Stimulated activated CD8-positive, alpha-beta memory T cell treated with anti-CD3 and anti-CD28 coated beads, Interleukin-7, amount 100 ng/mL, for 4 hours (primary cell): ENCODE measurements at regions not wholly inside any gene's neighbourhood (a gene's known extent, or its start where the extent isn't known, plus 50 kb on each side); places are given as distances from the start of the nearest gene placed in this dataset.

Experiments used
- DNase-seq, 2 donors: peaks; one replicate each; pipeline ENCODE4 v3.0.0-alpha.2; 2020; ENCODE audit warnings: low read depth in 2 of 2

GRCh38 chr16:50469744-50470321 lies 78.4 kb upstream of the NKD1 start:
- no peak for DNase-seq

DNA sequence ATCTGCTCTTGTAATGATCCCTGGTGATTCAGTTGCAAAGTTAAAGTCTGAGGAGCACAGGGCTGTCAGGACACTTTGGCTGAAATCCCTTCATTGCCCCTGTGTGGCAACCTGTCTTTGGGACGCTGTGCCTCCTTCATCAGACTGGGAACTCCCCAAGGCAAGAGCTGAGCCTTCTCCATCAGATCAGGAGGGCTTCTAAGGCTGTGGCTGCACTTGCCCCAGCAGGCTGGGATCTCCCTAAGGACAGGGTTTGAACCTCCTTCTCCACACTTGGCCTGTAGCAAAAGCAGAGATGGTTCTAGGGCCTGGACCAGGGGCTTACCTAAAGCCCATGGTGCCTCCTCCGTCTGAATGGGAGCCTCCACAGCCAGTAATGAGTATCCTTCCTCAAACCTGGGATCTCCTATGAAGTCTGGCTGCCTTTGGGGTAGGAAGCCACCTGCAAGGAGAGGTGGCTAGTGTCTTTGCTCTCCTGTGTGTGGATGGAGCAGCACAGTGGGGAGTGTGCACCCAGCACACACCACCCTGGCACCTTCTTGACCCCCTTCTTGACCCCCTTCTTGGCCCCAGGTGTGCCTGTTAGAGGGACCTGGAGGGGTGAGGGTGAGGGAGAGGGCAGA lies 79.0 kb upstream of the NKD1 start:
- DNase-seq, result no peak

GRCh38 chr16:50468749-50469078 lies 79.5 kb upstream of the NKD1 start:
- no peak for DNase-seq

GRCh38 chr16:50467943-50468748 lies 80.0 kb upstream of the NKD1 start:
- DNase-seq, result no peak

- no peak for DNase-seq
Measured at GRCh38 chr16:50467559-50467942, 80.6 kb upstream of the NKD1 start.

DNA sequence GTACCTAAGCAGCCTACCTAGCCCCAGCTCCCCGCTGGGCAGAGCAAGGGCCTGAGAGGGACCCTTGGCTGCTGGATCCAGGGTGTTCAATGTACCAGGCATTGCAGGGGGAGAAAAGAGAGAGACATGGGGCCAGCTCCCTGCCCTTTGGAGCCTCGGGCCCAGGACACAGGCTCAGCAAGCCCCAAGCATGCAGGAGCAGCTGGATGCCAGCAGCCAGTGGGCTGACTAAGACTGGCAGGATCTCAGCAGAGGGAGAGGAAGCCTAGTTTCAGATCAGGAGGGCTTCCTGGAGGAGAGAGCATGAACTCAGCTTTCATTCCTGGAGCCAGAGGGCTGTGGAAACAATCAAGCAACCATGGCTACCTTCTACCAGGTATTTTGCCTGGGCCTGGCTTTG lies 82.0 kb upstream of the NKD1 start:
- no peak for DNase-seq

DNA sequence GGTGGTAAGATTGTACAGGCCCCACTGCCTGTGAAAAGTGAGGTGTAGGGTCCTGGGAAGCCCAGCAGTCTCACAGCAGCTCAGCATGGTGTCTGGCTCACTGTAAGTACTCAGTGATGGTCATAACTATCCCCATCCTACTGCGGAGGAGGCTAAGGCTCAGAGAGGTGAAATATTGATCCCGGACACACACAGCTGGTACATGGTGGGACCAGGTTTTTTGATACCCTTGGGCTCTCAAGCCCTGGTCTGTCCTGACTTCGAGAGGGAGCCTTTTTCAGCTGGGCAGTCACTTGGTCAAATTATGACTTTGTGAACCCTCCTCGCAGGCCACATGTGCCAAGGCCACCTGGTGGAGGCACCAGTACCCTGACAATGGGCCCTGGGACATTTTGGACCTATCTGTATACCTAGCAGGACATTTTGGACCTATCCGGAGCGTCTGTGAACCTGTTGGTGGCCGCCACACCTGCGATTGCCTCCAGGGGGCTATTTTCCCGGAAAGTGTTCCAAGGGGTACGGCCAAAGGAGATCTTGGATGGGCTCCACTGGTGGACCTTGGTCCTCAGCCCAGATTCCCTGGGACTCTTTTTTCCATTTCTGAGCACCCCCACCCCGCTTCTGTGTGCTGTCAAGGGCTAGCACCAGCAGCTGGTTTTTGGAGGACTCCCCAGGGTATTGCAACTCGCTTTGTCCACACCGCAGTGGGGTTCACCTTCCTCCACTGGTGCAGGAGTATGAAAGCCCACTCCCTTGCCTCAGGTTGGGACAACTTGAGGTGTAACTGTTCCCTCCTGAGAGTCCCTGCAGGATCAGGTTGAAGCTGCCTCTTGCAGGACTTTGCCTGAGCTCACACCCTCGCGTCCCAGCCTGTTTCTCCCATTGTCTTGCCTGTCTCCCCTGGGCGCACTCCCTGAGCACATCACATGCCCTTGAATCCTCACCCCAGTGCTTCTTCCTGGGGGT lies 83.6 kb upstream of the NKD1 start:
- DNase-seq, result no peak

DNA sequence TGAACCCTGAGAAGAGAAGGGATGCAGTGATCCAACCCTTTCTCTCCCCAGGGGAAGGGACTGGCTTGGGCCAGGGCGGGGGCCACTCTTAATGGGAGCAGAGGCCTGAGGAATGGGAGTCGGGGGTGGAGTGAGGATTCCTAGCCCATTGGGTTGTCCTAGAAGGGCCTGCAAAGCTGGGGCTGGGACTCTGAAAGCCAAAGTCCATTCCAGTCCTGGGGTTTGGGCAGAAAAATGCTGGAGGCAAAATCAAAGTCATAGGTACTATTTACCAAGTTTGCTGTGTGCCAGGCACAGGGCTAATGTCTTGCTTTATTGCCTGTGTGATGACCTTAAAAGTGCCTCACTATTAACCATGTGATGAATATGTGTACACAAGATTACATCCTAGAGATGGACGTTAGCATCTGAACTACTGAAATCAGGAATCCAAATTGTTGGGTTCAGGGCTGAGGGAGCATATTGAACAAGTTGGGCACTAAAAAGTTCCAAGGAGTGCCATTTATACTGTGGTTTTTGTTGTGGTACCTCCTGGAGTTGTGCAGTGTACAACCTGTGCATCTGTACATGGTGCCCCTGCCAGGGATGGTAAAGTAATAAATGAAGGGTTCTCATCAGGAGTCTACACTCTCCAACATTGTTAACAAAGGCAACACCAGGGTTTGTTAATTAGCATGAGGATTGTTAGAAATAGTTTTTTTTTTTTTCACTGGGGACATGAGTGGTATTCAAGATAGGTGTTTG lies 84.4 kb upstream of the NKD1 start:
- no peak for DNase-seq

DNA sequence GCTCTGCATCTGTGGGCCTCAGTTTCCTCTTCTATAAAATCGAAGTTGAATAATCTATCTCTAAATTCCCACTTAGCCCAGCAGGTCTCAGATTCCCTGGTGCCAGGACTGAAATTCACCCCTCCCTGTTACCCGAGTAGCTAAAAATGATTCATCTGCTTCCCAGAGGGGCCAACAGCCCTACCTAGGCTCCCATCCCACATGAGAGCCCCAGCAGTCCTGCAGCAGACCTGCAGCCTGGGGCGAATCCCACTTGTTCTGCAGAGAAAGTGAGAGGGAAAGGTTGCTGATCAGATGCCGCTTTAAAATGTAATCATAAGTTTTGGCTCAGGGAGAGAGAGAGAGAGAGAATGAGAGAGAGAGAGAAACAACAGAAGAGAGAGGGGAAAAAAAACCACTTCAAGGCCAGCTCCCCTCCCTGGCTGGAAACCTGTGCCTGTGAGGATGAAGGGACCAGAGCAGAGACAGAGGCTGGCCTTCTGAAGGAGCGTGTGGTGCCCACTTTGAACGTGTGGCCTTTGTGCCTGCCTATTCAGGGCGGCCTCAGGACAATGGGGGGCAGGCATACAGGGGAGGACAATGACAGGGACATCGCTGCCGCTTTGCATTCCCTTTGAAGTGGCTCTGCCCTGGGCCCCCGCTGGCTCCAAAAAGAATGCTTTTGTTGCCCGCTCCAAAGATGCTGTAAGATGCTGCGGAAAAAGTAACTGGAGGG lies 85.2 kb upstream of the NKD1 start:
- no peak for DNase-seq

DNA sequence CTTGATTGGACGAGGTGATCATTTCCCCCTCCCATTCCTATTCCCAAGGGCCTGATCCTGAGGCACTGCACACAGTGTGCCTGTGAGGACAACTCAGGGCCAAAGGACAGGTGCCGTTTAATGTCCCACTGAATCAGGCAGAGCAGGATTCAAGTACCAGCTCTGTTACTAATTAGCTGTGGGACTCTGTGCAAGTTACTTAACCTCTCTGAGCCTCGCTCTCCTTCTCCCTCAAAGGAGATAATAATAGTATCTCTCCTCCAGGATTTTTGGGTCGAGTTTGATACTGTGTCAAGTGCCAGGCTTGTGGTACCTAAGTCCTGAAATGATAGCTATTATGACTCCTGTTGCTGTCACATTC lies 86.8 kb upstream of the NKD1 start:
- no peak for DNase-seq

DNA sequence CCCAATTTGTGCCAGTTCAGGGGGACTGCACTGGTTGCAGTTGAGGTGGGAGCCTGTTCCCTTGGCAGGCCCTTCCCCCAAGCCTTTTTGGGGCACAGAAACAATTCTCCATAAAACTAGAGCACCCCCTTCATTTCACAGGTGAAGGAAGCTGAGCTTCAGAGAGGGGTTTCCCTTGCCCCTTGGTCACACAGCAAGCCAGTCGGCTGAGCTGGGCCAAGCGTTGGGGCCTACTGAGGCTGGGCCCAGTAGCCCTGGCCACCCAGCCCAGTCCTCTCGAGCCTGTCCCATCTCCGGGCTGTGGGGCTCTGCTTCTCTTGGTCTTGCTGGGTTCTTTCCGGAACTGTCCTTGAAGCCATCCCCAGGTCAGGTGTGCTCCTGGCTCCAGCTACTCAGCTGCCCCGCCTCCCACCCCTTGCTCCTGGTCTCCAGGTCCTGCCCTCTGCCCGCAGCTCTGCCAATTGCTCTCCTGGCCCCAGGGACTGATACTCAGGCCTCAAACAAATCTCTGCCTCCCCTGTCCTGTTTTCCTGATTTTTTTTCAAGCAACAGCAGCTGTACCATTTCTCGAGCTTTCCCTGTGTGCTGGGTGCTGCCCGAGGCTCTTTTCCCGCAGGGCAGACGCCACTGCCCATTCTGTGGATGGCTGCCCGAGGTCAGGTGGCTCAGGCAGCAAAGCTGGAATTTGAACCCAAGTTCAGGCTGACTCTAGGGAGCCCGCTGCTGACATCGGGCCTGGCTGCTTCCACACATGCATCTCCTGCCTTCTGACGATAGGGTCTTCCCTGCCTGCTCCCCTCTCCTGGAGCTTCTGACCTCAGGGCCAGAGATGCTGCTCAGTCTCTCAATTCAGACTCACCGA lies 87.4 kb upstream of the NKD1 start:
- no peak for DNase-seq

DNA sequence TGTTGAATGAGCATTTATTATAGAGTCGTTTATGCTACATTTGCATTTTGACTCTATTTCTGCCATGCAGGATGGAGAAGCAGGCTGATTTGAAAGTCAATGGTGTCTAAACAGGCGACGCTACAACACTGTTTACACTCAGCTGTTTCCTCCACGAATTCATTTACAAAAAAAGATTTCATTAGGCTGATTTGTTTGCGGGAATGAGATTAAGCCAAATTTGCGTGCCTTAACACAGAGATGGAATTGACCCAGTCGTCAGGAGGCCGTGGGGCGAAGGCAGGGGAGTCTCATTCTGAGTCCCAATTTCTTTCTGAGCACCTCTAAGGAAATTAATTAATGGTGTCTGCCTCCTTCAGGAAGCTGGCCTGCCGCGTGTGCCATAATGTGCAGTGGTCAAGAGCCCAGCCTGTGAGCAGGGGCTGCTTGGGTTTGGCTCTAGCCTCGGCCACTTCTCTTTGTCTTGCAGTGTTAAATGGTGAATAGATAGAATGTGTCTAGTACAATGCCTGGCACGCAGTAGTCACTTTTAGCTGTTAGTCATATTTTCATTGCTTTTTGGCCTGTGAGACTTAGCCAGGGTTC lies 88.6 kb upstream of the NKD1 start:
- no peak for DNase-seq

- DNase-seq, result no peak
Measured at GRCh38 chr16:50458667-50459495, 89.3 kb upstream of the NKD1 start.

- DNase-seq, result no peak
Measured at GRCh38 chr16:50457979-50458491, 89.2 kb upstream of the BRD7 start.

- no peak for DNase-seq
Measured at GRCh38 chr16:50457423-50457822, 88.6 kb upstream of the BRD7 start.

- DNase-seq, result no peak
Measured at GRCh38 chr16:50455288-50455845, 86.6 kb upstream of the BRD7 start.

DNA sequence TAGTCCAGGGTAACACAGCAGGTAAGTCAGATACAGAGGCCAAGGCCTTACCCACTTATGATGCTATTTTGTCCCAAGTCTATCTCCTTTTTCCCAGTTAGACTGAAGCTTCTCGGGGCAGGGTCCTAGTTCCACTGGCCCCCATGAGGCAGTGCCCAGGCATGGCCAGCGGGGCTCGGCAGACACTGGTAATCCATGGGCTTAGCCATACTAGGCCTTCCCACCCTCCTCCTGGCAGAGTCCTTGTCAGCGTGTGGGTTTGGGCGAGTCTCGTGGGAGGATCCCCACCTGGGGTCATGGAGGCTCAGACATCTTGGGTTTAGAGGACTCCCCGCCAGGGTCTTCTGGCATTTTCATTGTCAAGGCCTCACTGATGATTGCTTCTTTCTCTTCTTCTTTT lies 84.7 kb upstream of the BRD7 start:
- DNase-seq, result no peak

DNA sequence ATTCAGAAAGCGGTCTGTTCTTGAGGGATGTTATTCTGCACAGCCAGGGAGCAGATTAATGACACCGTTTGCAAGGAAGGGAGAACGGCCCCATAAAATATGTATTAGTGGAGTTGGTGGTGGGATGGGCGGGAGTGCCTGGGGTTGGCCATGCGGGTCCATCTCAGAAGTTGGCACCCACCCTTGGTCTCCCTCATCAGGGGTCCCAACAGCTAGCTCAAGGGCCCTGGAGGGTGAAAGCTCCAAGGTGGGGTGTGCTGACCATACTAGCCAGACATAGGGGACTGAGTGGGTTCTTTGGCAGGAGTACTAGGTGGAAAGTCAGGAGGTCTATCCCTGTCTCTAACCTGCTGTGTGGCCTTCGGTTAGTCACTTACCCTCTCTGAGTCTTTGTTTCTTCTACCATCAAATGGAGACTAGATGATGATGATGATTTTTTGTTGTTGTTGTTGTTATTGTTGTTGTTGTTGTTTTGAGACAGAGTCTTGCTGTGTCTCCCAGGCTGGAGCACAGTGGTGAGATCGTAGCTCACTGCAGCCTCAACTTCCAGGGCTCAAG lies 83.2 kb upstream of the BRD7 start:
- no peak for DNase-seq
